GM12865 (cell line): ENCODE measurements at regions not wholly inside any gene's neighbourhood (a gene's known extent, or its start where the extent isn't known, plus 50 kb on each side); places are given as distances from the start of the nearest gene placed in this dataset.

Experiments
- DNase-seq: peaks from one replicate; pipeline ENCODE4 v3.0.0; 2010; ENCODE audit warnings: low read depth
- H3K4me3 ChIP-seq: 2 replicates; pipeline ENCODE4 v1.5.1; 2011; ENCODE audit warnings: mild to moderate bottlenecking, low read depth, low read length, control low read depth
- CTCF ChIP-seq: IDR thresholded peaks from 2 replicates; pipeline ENCODE4 v1.5.1; 2011; ENCODE audit warnings: low read length, control low read depth, low read depth, inconsistent platforms; ENCODE audit not compliant: insufficient read depth; ENCODE audit errors: missing control alignments

DNA sequence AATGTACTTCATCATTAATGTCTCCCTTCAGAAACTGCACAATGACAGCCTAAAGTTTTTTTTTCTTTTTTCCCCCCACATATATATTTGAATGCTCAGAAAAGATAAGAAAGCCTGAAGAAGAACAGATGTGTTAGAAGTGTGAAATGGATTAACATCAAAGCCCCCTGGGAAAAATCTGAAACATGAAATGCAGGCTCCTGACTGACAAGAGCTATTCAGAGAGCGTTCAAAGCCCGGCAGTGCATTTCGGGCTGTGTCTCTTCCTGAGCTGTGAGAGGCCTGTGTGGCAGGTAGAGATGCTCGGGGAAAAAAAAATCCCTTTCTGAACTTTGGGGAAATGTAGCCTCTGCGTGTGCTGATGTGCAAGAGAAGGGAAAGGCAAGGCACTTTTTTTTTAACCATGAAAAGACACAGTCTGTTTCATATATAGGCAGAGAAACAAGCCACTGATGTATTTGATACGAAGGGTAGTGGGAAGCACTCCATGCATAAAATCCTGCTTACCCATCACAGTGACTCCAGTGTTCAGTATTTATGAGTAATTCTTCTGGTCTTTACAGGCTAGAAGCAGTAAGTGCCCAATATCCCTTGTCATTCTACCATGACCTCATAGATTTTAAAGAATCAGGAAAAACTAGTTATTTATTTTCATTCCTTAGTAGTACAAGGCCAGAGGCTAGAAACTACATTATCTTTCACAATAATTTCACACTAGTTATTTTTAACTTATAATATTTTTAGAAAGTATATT, 1574.2 kb upstream of the PIK3C3 start:
- no peak for TF ChIP-seq CTCF
- H3K4me3 ChIP-seq = no peak overlapping the region
- DNase-seq = no peak

DNA sequence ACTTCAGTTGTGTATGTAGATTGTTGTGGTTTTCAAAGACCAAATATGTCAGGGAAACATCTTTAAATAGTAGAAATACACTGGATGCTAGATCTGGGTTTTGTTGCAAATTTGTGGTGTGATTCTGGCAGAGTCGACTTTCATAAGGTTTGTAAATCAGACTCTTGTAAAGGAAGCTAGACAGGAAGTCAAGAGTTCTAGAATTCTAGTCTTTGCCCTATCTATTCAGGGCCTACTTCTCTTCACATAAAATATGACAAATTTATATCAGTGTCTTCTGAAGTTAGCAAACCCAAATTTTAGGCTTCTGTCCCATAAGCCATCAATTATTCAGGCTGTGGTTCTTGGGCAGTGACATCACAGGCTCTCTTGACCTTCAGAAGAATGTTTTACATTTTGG, 1579.2 kb upstream of the PIK3C3 start:
- DNase-seq = no peak
- no peak for TF ChIP-seq CTCF
- no peak overlapping the region for H3K4me3 ChIP-seq

DNA sequence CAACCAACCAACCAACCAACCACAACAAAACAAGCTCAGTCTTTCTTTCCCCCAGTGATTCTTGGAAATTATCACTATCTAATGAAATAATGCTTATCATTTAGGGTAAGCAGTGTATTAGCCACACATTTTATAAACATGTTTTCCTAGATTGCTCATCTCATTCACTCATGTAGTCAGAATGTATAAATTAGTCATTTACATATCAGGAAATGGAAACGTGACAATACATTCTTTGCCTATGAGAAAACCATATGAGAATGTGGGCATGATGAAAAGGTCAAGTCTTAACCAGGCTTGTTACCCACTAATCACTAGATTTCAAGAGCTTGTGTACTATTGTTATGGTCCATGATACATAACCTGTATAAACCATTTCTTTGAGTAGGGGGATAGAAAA, 1583.4 kb upstream of the PIK3C3 start:
- no peak for TF ChIP-seq CTCF
- DNase-seq = no peak
- H3K4me3 ChIP-seq = no peak overlapping the region

GRCh38 chr18:40367576-40367975, 1587.5 kb upstream of the PIK3C3 start:
- DNase-seq = no peak
- TF ChIP-seq CTCF = no peak
- H3K4me3 ChIP-seq = no peak overlapping the region

DNA sequence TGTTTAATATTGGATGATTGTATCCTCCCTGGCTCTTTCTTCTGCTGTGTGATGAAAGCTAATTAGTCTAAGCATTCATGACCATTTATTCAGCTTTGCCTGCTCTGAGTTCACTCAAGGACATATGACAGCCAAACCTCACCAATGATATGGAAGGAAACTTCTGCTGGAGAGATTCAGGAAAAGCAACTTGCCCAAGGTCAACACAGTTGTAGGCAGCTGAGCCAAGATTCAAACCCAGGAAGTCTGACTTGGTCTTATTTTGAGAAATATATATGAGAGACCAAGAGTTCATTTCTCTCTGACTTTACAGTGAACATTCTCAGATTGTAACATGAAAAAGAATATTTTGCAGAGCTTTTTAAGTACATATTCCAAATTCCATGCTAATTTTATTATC, 1588.5 kb upstream of the PIK3C3 start:
- no peak overlapping the region for H3K4me3 ChIP-seq
- no peak for DNase-seq
- TF ChIP-seq CTCF = no peak

GRCh38 chr18:40365526-40365925, 1589.5 kb upstream of the PIK3C3 start:
- no peak for TF ChIP-seq CTCF
- no peak for DNase-seq

DNA sequence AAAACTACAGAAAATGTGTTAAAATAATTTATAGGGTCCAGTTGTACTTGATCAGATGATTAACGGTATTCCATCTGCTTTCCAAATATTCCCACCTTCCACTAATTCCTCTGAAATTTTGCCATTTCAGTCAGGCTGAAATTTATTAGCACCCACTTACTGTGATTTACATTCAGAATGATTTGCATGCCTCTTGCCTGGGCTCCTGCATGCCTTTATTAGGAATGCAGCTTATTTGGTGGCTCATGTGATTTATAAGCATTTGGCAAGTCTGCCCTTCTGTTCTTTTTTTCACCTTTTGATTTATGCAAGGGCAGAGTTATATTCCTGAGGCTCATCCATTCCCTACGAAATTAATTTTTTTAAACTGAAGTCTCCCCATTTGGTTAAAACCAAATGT, 1594.5 kb upstream of the PIK3C3 start:
- TF ChIP-seq CTCF = no peak
- no peak overlapping the region for H3K4me3 ChIP-seq
- DNase-seq = no peak

More at GRCh38 chr18:40365526-40365925, 1589.5 kb upstream of the PIK3C3 start:
- H3K4me3 ChIP-seq = no peak overlapping the region
